ENCODE measurements at regions not wholly inside any gene's neighbourhood (a gene's known extent, or its start where the extent isn't known, plus 50 kb on each side); places are given as distances from the start of the nearest gene placed in this dataset.

- DNase-seq = no peak
- Histone ChIP-seq H3K4me1 (no peaks in the 10 kb centered on the region), H3K36me3 (no peaks in the 10 kb centered on the region), H3K9me3 (no peaks in the 10 kb centered on the region), H3K27ac (no peak overlapping the region), H3K4me3 (no peak overlapping the region), H3K27me3 (no peaks in the 10 kb centered on the region)
- TF ChIP-seq POLR2A (IDR thresholded peaks at IDR 0.05) = no peak
- TF ChIP-seq, protein P1, sequence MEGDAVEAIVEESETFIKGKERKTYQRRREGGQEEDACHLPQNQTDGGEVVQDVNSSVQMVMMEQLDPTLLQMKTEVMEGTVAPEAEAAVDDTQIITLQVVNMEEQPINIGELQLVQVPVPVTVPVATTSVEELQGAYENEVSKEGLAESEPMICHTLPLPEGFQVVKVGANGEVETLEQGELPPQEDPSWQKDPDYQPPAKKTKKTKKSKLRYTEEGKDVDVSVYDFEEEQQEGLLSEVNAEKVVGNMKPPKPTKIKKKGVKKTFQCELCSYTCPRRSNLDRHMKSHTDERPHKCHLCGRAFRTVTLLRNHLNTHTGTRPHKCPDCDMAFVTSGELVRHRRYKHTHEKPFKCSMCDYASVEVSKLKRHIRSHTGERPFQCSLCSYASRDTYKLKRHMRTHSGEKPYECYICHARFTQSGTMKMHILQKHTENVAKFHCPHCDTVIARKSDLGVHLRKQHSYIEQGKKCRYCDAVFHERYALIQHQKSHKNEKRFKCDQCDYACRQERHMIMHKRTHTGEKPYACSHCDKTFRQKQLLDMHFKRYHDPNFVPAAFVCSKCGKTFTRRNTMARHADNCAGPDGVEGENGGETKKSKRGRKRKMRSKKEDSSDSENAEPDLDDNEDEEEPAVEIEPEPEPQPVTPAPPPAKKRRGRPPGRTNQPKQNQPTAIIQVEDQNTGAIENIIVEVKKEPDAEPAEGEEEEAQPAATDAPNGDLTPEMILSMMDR (IDR thresholded peaks at IDR 0.05) = no peak
- intact Hi-C loops (cut with DNase I; ENCODE audit: low total_unique reads) = no loop called here
These were observed 709.2 kb upstream of the ID2 start for GRCh38 chr2:7972670-7973069.

DNA sequence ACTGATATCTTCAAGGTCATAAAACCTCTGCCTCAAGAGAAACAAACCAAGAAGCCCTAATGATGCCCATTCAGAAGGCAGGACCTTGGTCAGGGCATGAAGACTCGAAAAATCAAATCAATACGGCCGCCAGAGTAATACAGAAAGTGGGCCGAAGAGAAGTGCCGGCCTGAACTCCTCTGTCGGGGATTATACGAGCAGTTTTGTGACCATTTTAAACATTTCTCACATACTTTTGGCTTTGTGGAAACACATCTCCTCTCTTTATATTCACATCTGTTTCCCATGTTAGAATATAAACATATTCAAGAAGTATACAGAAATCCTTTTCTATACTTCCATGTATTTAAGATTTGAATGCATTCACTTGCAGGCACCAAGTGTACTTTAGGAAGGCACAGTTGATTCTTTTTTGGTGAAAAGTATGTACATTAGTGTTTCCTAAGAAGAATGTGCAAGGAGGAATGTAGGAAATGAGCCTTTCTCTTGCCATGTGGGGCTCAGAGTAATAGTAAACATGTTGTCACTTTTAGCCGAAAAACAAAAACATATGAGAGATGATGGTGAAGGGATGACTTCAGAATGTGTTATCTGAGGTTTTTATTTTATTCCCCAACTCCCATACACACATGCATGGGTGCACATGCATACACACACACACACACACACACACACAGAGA is 707.9 kb upstream of the ID2 start:
- intact Hi-C loops (cut with DNase I; ENCODE audit: low total_unique reads) = no loop called here
- H3K27ac ChIP-seq = no peak overlapping the region
- H3K36me3 ChIP-seq = no peaks in the 10 kb centered on the region
- no peak overlapping the region for H3K4me3 ChIP-seq
- TF ChIP-seq POLR2A (IDR thresholded peaks at IDR 0.05) = no peak
- TF ChIP-seq, protein P1 (IDR thresholded peaks at IDR 0.05) = no peak
- DNase-seq = no peak
- no peaks in the 10 kb centered on the region for H3K4me1 ChIP-seq
- H3K27me3 ChIP-seq = no peaks in the 10 kb centered on the region
- no peaks in the 10 kb centered on the region for H3K9me3 ChIP-seq

DNA sequence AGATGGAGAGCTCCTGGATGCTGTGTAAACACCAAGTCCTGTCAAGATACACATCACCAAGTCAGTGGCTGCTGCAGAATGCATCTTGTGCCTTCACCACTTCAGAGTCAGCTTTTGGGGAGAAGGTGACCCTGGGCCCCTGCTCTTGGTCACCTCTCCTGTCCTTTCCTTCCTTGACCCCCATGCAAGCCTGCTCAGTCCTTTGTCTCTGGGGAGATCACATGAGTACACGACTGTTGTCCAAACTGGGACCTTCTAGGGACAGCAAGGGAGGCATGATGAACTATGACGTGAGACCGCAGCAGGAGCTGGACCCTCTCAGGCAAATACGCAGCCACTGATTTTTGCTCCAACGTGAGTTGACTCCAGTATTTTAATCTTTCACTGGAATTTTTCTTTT is 706.9 kb upstream of the ID2 start:
- no peak for TF ChIP-seq POLR2A (IDR thresholded peaks at IDR 0.05)
- TF ChIP-seq, protein P1 (IDR thresholded peaks at IDR 0.05) = no peak

GRCh38 chr2:7976206-7976605 is 705.6 kb upstream of the ID2 start:
- TF ChIP-seq, protein P1 (IDR thresholded peaks at IDR 0.05) = no peak
- TF ChIP-seq POLR2A (IDR thresholded peaks at IDR 0.05) = no peak
- no peaks in the 10 kb centered on the region for H3K4me1 ChIP-seq
- H3K9me3 ChIP-seq = no peaks in the 10 kb centered on the region

More for the DNA sequence above, 706.9 kb upstream of the ID2 start:
- Histone ChIP-seq H3K27ac (no peak overlapping the region), H3K36me3 (no peaks in the 10 kb centered on the region), H3K9me3 (no peaks in the 10 kb centered on the region), H3K27me3 (no peaks in the 10 kb centered on the region), H3K4me1 (no peaks in the 10 kb centered on the region), H3K4me3 (no peak overlapping the region)
- intact Hi-C loops (cut with DNase I; ENCODE audit: low total_unique reads) = no loop called here
- no peak for DNase-seq

GRCh38 chr2:7977981-7978380 is 703.9 kb upstream of the ID2 start:
- no peak overlapping the region for H3K27ac ChIP-seq
- DNase-seq = no peak
- no peak for TF ChIP-seq POLR2A (IDR thresholded peaks at IDR 0.05)
- TF ChIP-seq, protein P1 (IDR thresholded peaks at IDR 0.05) = no peak
- no peaks in the 10 kb centered on the region for H3K27me3 ChIP-seq
- no peaks in the 10 kb centered on the region for H3K4me1 ChIP-seq
- intact Hi-C loops (cut with DNase I; ENCODE audit: low total_unique reads) = no loop called here
- no peak overlapping the region for H3K4me3 ChIP-seq
- H3K9me3 ChIP-seq = no peaks in the 10 kb centered on the region
- no peaks in the 10 kb centered on the region for H3K36me3 ChIP-seq

More at GRCh38 chr2:7976206-7976605, 705.6 kb upstream of the ID2 start:
- no peak for DNase-seq
- no peak overlapping the region for H3K27ac ChIP-seq
- no peaks in the 10 kb centered on the region for H3K36me3 ChIP-seq
- H3K27me3 ChIP-seq = no peaks in the 10 kb centered on the region
- H3K4me3 ChIP-seq = no peak overlapping the region
- intact Hi-C loops (cut with DNase I; ENCODE audit: low total_unique reads) = no loop called here
